ENCODE measurements at regions not wholly inside any gene's neighbourhood (a gene's known extent, or its start where the extent isn't known, plus 50 kb on each side); places are given as distances from the start of the nearest gene placed in this dataset.

GRCh38 chr5:5558102-5558501 lies 135.6 kb downstream of the ICE1 start:
- Histone ChIP-seq H3K4me2 (ENCODE audit: insufficient read depth, low read length) (no peak overlapping the region), H3K4me1 (ENCODE audit: insufficient read depth, low read length) (no peaks in the 10 kb centered on the region), H4K20me1 (ENCODE audit: insufficient read depth, low read length) (no peaks in the 10 kb centered on the region), H3K36me3 (ENCODE audit: insufficient read depth, low read length) (no peaks in the 10 kb centered on the region), H3K9ac (ENCODE audit: low read depth, low read length) (no peak overlapping the region), H3K4me3 (ENCODE audit: low read depth in 1 of 2, low read length in 2 of 2) (no peak overlapping the region), H3K27me3 (ENCODE audit: insufficient read depth, low read length, poor library complexity) (no peaks in the 10 kb centered on the region), H3K27ac (ENCODE audit: low read length) (no peak overlapping the region), H3K79me2 (ENCODE audit: insufficient read depth, low read length) (no peaks in the 10 kb centered on the region), H2AFZ (ENCODE audit: low read depth, low read length) (no peak overlapping the region), H3K9me3 (ENCODE audit: insufficient read depth, low read length, severe bottlenecking) (no peaks in the 10 kb centered on the region)
- TF ChIP-seq EZH2 (IDR thresholded peaks at IDR 0.05; ENCODE audit: borderline replicate concordance, low read depth, low read length, severe bottlenecking) (no peak), CTCF (IDR thresholded peaks at IDR 0.05; ENCODE audit: borderline replicate concordance, extremely low read depth, low read length, poor library complexity, severe bottlenecking) (no peak)
- DNase-seq (no peak), ATAC-seq (ENCODE audit: insufficient read depth, low read depth) (no peak)

- no peak for DNase-seq
- no peak overlapping the region for H3K4me3 ChIP-seq (ENCODE audit: low read depth in 1 of 2, low read length in 2 of 2)
- ATAC-seq (ENCODE audit: insufficient read depth, low read depth) = no peak
- H3K27me3 ChIP-seq (ENCODE audit: insufficient read depth, low read length, poor library complexity) = no peaks in the 10 kb centered on the region
- H3K4me1 ChIP-seq (ENCODE audit: insufficient read depth, low read length) = no peaks in the 10 kb centered on the region
- H3K9me3 ChIP-seq (ENCODE audit: insufficient read depth, low read length, severe bottlenecking) = no peaks in the 10 kb centered on the region
- H3K36me3 ChIP-seq (ENCODE audit: insufficient read depth, low read length) = no peaks in the 10 kb centered on the region
- H3K4me2 ChIP-seq (ENCODE audit: insufficient read depth, low read length) = no peak overlapping the region
- H3K79me2 ChIP-seq (ENCODE audit: insufficient read depth, low read length) = no peaks in the 10 kb centered on the region
- no peaks in the 10 kb centered on the region for H4K20me1 ChIP-seq (ENCODE audit: insufficient read depth, low read length)
- no peak overlapping the region for H3K9ac ChIP-seq (ENCODE audit: low read depth, low read length)
- no peak for TF ChIP-seq EZH2 (IDR thresholded peaks at IDR 0.05; ENCODE audit: borderline replicate concordance, low read depth, low read length, severe bottlenecking)
- TF ChIP-seq CTCF (IDR thresholded peaks at IDR 0.05; ENCODE audit: borderline replicate concordance, extremely low read depth, low read length, poor library complexity, severe bottlenecking) = no peak
- no peak overlapping the region for H3K27ac ChIP-seq (ENCODE audit: low read length)
- H2AFZ ChIP-seq (ENCODE audit: low read depth, low read length) = no peak overlapping the region
These were observed 129.0 kb downstream of the ICE1 start for GRCh38 chr5:5551499-5551898.

GRCh38 chr5:5546408-5546807 lies 123.9 kb downstream of the ICE1 start:
- no peak overlapping the region for H3K27ac ChIP-seq (ENCODE audit: low read length)
- H3K79me2 ChIP-seq (ENCODE audit: insufficient read depth, low read length) = no peaks in the 10 kb centered on the region
- ATAC-seq (ENCODE audit: insufficient read depth, low read depth) (no peak), DNase-seq (no peak)
- H3K9me3 ChIP-seq (ENCODE audit: insufficient read depth, low read length, severe bottlenecking) = no peaks in the 10 kb centered on the region
- no peak overlapping the region for H3K9ac ChIP-seq (ENCODE audit: low read depth, low read length)
- no peaks in the 10 kb centered on the region for H3K4me1 ChIP-seq (ENCODE audit: insufficient read depth, low read length)
- no peak overlapping the region for H3K4me2 ChIP-seq (ENCODE audit: insufficient read depth, low read length)
- TF ChIP-seq CTCF (IDR thresholded peaks at IDR 0.05; ENCODE audit: borderline replicate concordance, extremely low read depth, low read length, poor library complexity, severe bottlenecking) (no peak), EZH2 (IDR thresholded peaks at IDR 0.05; ENCODE audit: borderline replicate concordance, low read depth, low read length, severe bottlenecking) (no peak)
- H2AFZ ChIP-seq (ENCODE audit: low read depth, low read length) = no peak overlapping the region
- H4K20me1 ChIP-seq (ENCODE audit: insufficient read depth, low read length) = no peaks in the 10 kb centered on the region
- H3K36me3 ChIP-seq (ENCODE audit: insufficient read depth, low read length) = no peaks in the 10 kb centered on the region
- H3K27me3 ChIP-seq (ENCODE audit: insufficient read depth, low read length, poor library complexity) = no peaks in the 10 kb centered on the region
- H3K4me3 ChIP-seq (ENCODE audit: low read depth in 1 of 2, low read length in 2 of 2) = no peak overlapping the region

GRCh38 chr5:5544094-5544663 lies 121.7 kb downstream of the ICE1 start:
- H3K4me2 ChIP-seq (ENCODE audit: insufficient read depth, low read length) = no peak overlapping the region
- H3K79me2 ChIP-seq (ENCODE audit: insufficient read depth, low read length) = no peaks in the 10 kb centered on the region
- no peaks in the 10 kb centered on the region for H3K4me1 ChIP-seq (ENCODE audit: insufficient read depth, low read length)
- no peak for TF ChIP-seq EZH2 (IDR thresholded peaks at IDR 0.05; ENCODE audit: borderline replicate concordance, low read depth, low read length, severe bottlenecking)
- no peak for TF ChIP-seq CTCF (IDR thresholded peaks at IDR 0.05; ENCODE audit: borderline replicate concordance, extremely low read depth, low read length, poor library complexity, severe bottlenecking)
- H3K9ac ChIP-seq (ENCODE audit: low read depth, low read length) = no peak overlapping the region
- H3K27ac ChIP-seq (ENCODE audit: low read length) = no peak overlapping the region
- H3K4me3 ChIP-seq (ENCODE audit: low read depth in 1 of 2, low read length in 2 of 2) = no peak overlapping the region
- no peaks in the 10 kb centered on the region for H3K27me3 ChIP-seq (ENCODE audit: insufficient read depth, low read length, poor library complexity)
- no peaks in the 10 kb centered on the region for H3K9me3 ChIP-seq (ENCODE audit: insufficient read depth, low read length, severe bottlenecking)
- H4K20me1 ChIP-seq (ENCODE audit: insufficient read depth, low read length) = no peaks in the 10 kb centered on the region
- H3K36me3 ChIP-seq (ENCODE audit: insufficient read depth, low read length) = no peaks in the 10 kb centered on the region
- ATAC-seq (ENCODE audit: insufficient read depth, low read depth) = no peak
- DNase-seq = no peak
- H2AFZ ChIP-seq (ENCODE audit: low read depth, low read length) = no peak overlapping the region
